ENCODE measurements at regions not wholly inside any gene's neighbourhood (a gene's known extent, or its start where the extent isn't known, plus 50 kb on each side); places are given as distances from the start of the nearest gene placed in this dataset.

- no peak for DNase-seq
Measured at GRCh38 chr9:118785456-118785855, 583.8 kb downstream of the BRINP1 start.

GRCh38 chr9:118786877-118787276 is 582.4 kb downstream of the BRINP1 start:
- no peak for DNase-seq

DNA sequence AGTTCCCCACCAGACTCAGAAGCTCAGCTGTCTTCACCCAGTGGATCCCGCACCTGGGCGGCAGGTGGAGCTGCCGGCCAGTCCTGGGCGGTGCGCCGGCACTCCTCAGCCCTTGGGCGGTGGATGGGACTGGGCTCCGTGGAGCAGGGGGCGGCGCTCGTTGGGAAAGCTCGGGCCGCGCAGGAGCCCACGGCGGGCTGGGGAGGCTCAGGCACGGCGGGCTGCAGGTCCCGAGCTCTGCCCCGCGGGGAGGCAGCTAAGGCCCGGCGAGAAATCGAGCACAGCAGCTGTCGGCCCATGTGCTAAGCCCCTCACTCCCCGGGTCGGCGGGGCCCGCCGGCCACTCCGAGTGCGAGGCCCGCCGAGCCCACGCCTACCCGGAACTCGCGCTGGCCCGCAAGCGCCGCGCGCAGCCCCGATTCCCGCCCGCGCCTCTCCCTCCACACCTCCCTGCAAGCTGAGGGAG is 560.0 kb downstream of the BRINP1 start:
- DNase-seq, result no peak

DNA sequence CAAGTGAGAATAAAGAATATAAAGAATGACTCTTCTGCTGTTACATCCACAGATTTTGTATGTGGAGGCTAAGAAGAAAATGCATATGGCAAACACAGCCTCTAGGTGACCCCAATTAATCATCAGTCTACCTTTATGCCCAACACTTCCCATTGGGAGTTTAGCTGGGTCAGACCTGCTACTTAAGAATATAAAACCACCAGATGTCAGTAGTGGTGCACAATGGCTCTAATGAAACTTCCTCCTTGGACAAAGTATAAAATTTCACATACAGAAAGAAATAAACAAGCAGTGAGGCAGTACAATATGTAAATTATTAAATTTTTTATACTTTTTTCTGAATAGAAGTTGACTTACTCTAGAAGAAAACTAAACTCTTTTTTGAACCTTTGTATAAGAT is 539.9 kb downstream of the BRINP1 start:
- DNase-seq, result no peak

DNA sequence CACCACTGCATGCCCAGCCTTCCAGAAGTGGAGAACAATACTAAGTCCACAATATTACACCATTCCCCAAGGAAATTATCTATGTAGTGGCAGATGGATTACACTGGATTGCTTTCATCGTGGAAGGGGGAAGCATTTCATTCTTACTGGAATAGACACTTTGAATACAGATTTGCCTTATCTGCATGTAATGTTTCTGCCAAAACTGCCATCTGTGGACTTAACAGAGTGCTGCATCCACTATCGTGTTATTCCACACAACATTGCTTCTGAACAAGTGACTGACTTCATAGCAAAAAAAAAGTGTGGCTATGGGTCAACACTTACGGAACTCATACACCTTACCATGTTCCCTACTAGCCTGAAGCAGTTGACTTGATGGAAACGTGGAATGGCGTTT is 536.9 kb downstream of the BRINP1 start:
- no peak for DNase-seq

- no peak for DNase-seq
Measured at GRCh38 chr9:118836891-118837290, 532.3 kb downstream of the BRINP1 start.

DNA sequence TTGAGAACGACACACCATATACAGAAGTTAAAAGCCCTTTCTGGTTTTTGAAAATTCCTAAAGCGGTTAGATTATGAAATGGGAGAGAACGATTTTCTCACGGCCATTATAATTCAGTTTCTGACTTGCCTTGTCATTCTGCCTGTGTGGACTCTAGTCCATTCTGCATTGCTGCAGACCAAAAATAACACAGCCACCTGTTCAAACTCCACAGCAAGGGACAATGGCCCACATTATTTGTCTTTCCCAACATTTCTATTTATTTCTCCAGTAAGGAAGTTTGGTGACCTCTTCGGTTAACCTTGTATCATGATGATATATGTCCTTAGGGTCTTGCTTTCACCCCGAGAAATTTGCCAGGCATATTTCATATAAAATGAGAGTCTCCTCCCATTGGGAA is 497.7 kb downstream of the BRINP1 start:
- no peak for DNase-seq

- peak; percentile 9 for DNase-seq
Measured at GRCh38 chr9:118882684-118883083, 486.6 kb downstream of the BRINP1 start.

- DNase-seq, result no peak
Measured at GRCh38 chr9:118883411-118883810, 485.8 kb downstream of the BRINP1 start.

GRCh38 chr9:118891213-118891612 is 478.0 kb downstream of the BRINP1 start:
- DNase-seq, result no peak

GRCh38 chr9:118896324-118897000 is 472.8 kb downstream of the BRINP1 start:
- peak; percentile 77 for DNase-seq

DNA sequence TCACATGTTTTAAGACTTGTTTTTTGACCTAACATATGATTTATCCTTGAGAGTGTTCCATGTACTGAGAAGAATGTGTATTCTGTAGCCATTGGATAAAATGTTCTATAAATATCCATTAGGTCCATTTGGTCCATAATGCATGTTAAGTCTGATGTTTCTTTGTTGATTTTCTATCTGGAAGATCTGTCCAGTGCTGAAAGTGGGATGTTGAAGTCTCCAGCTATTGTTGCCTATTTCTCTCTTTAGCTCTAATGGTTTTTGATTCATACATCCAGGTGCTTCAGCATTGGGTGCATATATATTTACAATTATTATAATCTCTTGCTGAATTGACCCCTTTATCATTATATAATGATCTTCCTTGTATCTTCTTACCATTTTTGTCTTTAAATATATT is 451.1 kb downstream of the BRINP1 start:
- no peak for DNase-seq

DNA sequence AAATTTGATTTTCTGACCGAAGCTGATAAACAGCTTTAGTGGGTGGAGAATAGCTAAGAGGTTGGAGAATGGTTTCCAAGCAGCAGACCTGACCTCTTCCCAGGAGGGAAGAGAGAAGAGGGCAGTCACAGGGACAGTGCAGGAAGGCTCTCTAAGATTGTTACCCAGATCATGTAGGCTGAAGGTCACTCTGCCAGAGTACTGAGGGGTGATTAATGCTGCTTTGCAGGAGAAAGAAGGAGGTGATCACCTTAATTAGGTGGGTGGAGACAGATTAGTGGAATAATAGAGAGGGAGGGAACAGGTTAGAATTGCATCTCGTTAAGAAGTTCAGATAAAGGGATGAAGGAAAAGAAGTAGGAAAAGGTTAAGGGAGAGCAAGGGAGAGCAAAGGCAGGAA is 440.5 kb downstream of the BRINP1 start:
- DNase-seq, result no peak

DNA sequence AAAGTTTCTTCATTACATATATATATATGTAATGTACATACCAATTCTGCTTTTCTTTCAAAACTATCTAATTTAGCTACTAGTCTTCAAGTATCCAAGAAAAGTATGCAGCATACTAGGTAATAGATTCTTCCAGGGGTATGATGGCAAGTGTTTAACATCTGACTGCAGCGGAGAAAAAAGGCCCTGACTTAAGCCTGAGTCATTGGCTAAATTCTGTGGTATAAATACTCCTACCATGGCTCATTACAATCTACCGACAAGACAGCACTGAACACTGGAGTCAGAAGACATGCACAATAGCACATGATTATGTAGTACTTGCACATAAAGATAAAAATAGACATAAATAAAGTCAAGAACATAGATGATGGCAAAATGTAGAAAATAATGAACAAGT is 439.9 kb downstream of the BRINP1 start:
- DNase-seq, result no peak

GRCh38 chr9:118931941-118932340 is 437.3 kb downstream of the BRINP1 start:
- DNase-seq, result no peak

DNA sequence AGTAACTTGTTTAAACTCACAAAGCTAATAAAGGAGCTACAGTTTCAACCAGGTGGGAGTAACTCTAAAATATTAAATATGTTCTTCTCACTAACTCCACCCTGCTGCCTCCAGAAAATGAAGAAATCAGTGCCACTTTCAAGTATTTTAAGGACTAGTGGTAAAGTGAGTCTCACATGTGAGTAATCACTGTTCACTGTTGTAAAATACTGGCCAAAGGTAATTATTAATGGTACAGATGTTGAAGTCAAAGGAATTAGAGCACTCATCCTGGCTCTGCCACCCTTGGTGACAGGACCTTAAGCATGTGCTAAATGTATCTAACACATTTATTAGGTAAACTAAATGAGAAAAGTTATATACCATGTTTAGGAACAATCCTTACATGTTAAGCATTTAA is 430.7 kb downstream of the BRINP1 start:
- no peak for DNase-seq

- DNase-seq, result no peak
Measured at GRCh38 chr9:118940473-118940872, 428.8 kb downstream of the BRINP1 start.

- no peak for DNase-seq
Measured at GRCh38 chr9:118946669-118947068, 422.6 kb downstream of the BRINP1 start.

- DNase-seq, result no peak
Measured at GRCh38 chr9:118954857-118955256, 414.4 kb downstream of the BRINP1 start.

DNA sequence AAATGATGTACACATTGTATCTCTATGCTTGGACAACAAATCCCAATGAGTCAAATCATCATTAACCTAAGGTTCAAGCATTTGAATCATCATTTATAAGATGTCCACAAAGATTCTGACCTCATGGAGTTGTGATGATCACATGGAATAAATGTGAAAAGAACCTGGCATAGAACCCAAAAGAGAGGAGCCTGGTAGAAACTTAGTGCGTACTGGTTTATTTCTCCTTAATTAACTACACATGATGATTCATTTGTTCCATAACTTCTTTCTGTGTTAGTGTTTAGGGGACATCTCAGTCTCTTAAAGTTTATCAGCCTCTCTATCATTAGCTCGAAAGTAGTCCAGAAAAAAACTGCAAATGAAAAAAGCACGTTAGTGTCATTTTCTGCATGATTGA is 411.6 kb downstream of the BRINP1 start:
- DNase-seq, result no peak

GRCh38 chr9:118959366-118959765 is 409.9 kb downstream of the BRINP1 start:
- DNase-seq, result no peak

- peak; percentile 18 for DNase-seq
Measured at GRCh38 chr9:118961857-118962256, 407.4 kb downstream of the BRINP1 start.

DNA sequence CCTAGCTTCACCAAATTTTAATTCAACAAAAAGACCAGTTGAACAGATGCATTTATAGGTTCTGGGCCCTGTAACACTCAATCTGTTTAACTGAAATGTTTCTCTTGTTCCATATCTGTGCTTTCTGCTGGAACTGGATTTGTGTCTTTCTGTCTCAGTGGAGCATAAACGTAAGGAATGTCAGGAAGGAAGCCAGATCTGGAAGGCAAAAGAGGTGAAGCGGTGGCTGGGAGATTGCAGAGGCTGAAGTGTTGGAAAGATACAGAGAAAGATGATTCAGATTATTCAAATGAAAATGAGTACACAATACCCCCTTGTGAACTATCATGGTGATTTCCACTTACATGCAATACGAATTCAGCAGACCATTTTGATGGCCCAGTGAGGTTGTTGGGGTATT is 406.8 kb downstream of the BRINP1 start:
- DNase-seq, result no peak

GRCh38 chr9:118963674-118964073 is 405.6 kb downstream of the BRINP1 start:
- no peak for DNase-seq

- DNase-seq, result no peak
Measured at GRCh38 chr9:118967901-118968300, 401.3 kb downstream of the BRINP1 start.

Measured in DMS153 (cell line).